Breast epithelium (tissue), 3 donors: ENCODE measurements at regions not wholly inside any gene's neighbourhood (a gene's known extent, or its start where the extent isn't known, plus 50 kb on each side); places are given as distances from the start of the nearest gene placed in this dataset.

Experiments used
- CTCF ChIP-seq, 3 donors: fragments of 450-650 bp; IDR thresholded peaks; one replicate each; pipeline ENCODE4 v1.5.1; 2016 to 2017; ENCODE audit warnings: antibody characterized with exemption in 3 of 3, mild to moderate bottlenecking in 3 of 3, moderate library complexity in 3 of 3
- POLR2A ChIP-seq: fragments of 450-650 bp; IDR thresholded peaks from one replicate; pipeline ENCODE4 v1.6.1; 2016; ENCODE audit warnings: antibody characterized with exemption, mild to moderate bottlenecking, moderate library complexity
- POLR2AphosphoS5 ChIP-seq, 3 donors: sonication (generic); formaldehyde crosslinking; IDR thresholded peaks; one replicate each; pipeline ENCODE4 v1.6.1; 2017; ENCODE audit warnings: antibody characterized with exemption in 3 of 3

GRCh38 chr5:143514616-143515335 is 111.3 kb upstream of the NR3C1 start:
- no peak for TF ChIP-seq POLR2AphosphoS5 (IDR thresholded peaks at IDR 0.05)
- TF ChIP-seq CTCF (IDR thresholded peaks at IDR 0.05), result no peak
- TF ChIP-seq POLR2A, result no peak
